ENCODE measurements at regions not wholly inside any gene's neighbourhood (a gene's known extent, or its start where the extent isn't known, plus 50 kb on each side); places are given as distances from the start of the nearest gene placed in this dataset.

GRCh38 chr18:70662588-70662987 lies 373.7 kb downstream of the SOCS6 start:
- no peak for TF ChIP-seq FOXP2 (optimal IDR thresholded peaks at IDR 0.05; ENCODE audit: borderline replicate concordance, extremely low read depth, extremely low read length, insufficient read depth)
- no peak for TF ChIP-seq POLR2AphosphoS5 (IDR thresholded peaks at IDR 0.05; ENCODE audit: low read depth, low read length)
- no peak for TF ChIP-seq REST (IDR thresholded peaks at IDR 0.05; ENCODE audit: insufficient read depth in 1 of 2, low read depth in 2 of 2, low read length in 2 of 2)
- no peak for TF ChIP-seq TAF1 (IDR thresholded peaks at IDR 0.05; ENCODE audit: borderline replicate concordance, insufficient read depth, low read length)

All from PFSK-1 (cell line).